ENCODE measurements at regions not wholly inside any gene's neighbourhood (a gene's known extent, or its start where the extent isn't known, plus 50 kb on each side); places are given as distances from the start of the nearest gene placed in this dataset.
"Not testable (repeated sequence)": the region's sequence is repeated elsewhere in the genome, so short reads cannot be mapped to it uniquely, and the experiment has no call there.

- not testable (repeated sequence) for TF ChIP-seq EZH2 (IDR thresholded peaks at IDR 0.05; ENCODE audit: low read length, missing control alignments)
- TF ChIP-seq, protein P1, sequence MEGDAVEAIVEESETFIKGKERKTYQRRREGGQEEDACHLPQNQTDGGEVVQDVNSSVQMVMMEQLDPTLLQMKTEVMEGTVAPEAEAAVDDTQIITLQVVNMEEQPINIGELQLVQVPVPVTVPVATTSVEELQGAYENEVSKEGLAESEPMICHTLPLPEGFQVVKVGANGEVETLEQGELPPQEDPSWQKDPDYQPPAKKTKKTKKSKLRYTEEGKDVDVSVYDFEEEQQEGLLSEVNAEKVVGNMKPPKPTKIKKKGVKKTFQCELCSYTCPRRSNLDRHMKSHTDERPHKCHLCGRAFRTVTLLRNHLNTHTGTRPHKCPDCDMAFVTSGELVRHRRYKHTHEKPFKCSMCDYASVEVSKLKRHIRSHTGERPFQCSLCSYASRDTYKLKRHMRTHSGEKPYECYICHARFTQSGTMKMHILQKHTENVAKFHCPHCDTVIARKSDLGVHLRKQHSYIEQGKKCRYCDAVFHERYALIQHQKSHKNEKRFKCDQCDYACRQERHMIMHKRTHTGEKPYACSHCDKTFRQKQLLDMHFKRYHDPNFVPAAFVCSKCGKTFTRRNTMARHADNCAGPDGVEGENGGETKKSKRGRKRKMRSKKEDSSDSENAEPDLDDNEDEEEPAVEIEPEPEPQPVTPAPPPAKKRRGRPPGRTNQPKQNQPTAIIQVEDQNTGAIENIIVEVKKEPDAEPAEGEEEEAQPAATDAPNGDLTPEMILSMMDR (conservative IDR thresholded peaks at IDR 0.05 in 1 of 2, IDR thresholded peaks at IDR 0.05 in 1 of 2; ENCODE audit: low read depth in 1 of 2, low read length in 2 of 2), result not testable (repeated sequence)
Measured at GRCh38 chr1:148365151-148365550, 118.0 kb downstream of the PPIAL4G start.
